Psoas muscle (tissue), 7 donors: ENCODE measurements at regions not wholly inside any gene's neighbourhood (a gene's known extent, or its start where the extent isn't known, plus 50 kb on each side); places are given as distances from the start of the nearest gene placed in this dataset.

Experiments used
- ATAC-seq, 4 donors: fragments of 200-7000 bp; cut with Tn5 transposase; one replicate each; pipeline ENCODE4 v1.9.1; 2020; ENCODE audit warnings: moderate library complexity in 3 of 4, mild to moderate bottlenecking in 2 of 4
- DNase-seq, 2 donors: peaks; one replicate each; pipeline ENCODE4 v3.0.0-alpha.2; 2020
- H3K27ac ChIP-seq: fragments of 200-600 bp; one replicate; pipeline ENCODE4 v1.8.0; 2022
- H3K27me3 ChIP-seq, 3 donors: fragments of 200-600 bp in 1 of 3; one replicate each; pipeline versions ENCODE4 v1.6.1 to v1.8.0; 2013 to 2022; ENCODE audit warnings: low read length in 2 of 3, mild to moderate bottlenecking in 2 of 3, moderate library complexity in 1 of 3; ENCODE audit not compliant: insufficient read depth in 3 of 3
- H3K36me3 ChIP-seq, 2 donors: fragments of 200-600 bp in 1 of 2; one replicate each; pipeline versions ENCODE4 v1.6.1 to v1.8.0; 2013 to 2022; ENCODE audit warnings: low read depth in 1 of 2, mild to moderate bottlenecking in 1 of 2, moderate library complexity in 1 of 2; ENCODE audit not compliant: insufficient read depth in 1 of 2
- H3K4me1 ChIP-seq: fragments of 200-600 bp; one replicate; pipeline ENCODE4 v1.8.0; 2022
- H3K4me3 ChIP-seq: fragments of 200-600 bp; one replicate; pipeline ENCODE4 v1.8.0; 2022; ENCODE audit warnings: mild to moderate bottlenecking
- H3K9me3 ChIP-seq: fragments of 200-600 bp; one replicate; pipeline ENCODE4 v1.8.0; 2022
- WGBS, 3 donors: extraction: QIAGEN DNeasy Blood & Tissue Kit; methylation state at CpG; one replicate each; pipeline versions ENCODE4 v1.1.6 to v1.1.7; 2013; 5-methylcytosine and 5-hydroxymethylcytosine counted together
- intact Hi-C, 2 donors: fragments of 100-400 bp; cut with DNase I; formaldehyde crosslinking; loops; one replicate each; pipeline versions ENCODE4 v1.11.0 to v1.14.2; 2022
- TF ChIP-seq, protein P1 (sequence below): fragments of 200-600 bp; IDR thresholded peaks from one replicate; pipeline ENCODE4 v1.8.0; 2022; ENCODE audit warnings: antibody characterized with exemption
- donor health status: healthy with polysubstance abuse.
- donor health status: DM: no; HTN: no; CAD: no; lungs with moderate emphysema.
- donor health status: Bipolar disorder and iron deficiency.
- donor health status: healthy.
- donor health status: DM: yes; HTN: yes; CAD: no.
- donor health status: DM: no; HTN: no; CAD: no.
- donor health status: DM: yes; HTN: yes; CAD: no.

GRCh38 chr17:52227926-52228325 lies 69.4 kb upstream of the CA10 start:
- no peaks in the 10 kb centered on the region for H3K4me1 ChIP-seq
- TF ChIP-seq, protein P1, sequence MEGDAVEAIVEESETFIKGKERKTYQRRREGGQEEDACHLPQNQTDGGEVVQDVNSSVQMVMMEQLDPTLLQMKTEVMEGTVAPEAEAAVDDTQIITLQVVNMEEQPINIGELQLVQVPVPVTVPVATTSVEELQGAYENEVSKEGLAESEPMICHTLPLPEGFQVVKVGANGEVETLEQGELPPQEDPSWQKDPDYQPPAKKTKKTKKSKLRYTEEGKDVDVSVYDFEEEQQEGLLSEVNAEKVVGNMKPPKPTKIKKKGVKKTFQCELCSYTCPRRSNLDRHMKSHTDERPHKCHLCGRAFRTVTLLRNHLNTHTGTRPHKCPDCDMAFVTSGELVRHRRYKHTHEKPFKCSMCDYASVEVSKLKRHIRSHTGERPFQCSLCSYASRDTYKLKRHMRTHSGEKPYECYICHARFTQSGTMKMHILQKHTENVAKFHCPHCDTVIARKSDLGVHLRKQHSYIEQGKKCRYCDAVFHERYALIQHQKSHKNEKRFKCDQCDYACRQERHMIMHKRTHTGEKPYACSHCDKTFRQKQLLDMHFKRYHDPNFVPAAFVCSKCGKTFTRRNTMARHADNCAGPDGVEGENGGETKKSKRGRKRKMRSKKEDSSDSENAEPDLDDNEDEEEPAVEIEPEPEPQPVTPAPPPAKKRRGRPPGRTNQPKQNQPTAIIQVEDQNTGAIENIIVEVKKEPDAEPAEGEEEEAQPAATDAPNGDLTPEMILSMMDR: no peak
- H3K27ac ChIP-seq: no peak overlapping the region
- 60 to 63% (median 60%) methylated on average over 2 of the region's 2 CpGs for WGBS, 3 donors
- H3K27me3 ChIP-seq: no peaks in the 10 kb centered on the region
- intact Hi-C loops: no loop called here
- no peak overlapping the region for H3K4me3 ChIP-seq
- DNase-seq: no peak
- H3K9me3 ChIP-seq: no peaks in the 10 kb centered on the region
- no peaks in the 10 kb centered on the region for H3K36me3 ChIP-seq
- no peak for ATAC-seq

- DNase-seq: no peak
- H3K27ac ChIP-seq: no peak overlapping the region
- no peaks in the 10 kb centered on the region for H3K4me1 ChIP-seq
- TF ChIP-seq, protein P1: no peak
- 22 to 39% (median 36%) methylated on average over 3 of the region's 3 CpGs for WGBS, 3 donors
- ATAC-seq: no peak
- H3K27me3 ChIP-seq: no peaks in the 10 kb centered on the region
- no peak overlapping the region for H3K4me3 ChIP-seq
- no peaks in the 10 kb centered on the region for H3K9me3 ChIP-seq
- H3K36me3 ChIP-seq: no peaks in the 10 kb centered on the region
- intact Hi-C loops: no loop called here
These were observed 54.9 kb upstream of the CA10 start for GRCh38 chr17:52213451-52213850.

GRCh38 chr17:52212851-52213250 lies 54.3 kb upstream of the CA10 start:
- Histone ChIP-seq H3K27me3 (no peaks in the 10 kb centered on the region), H3K36me3 (no peaks in the 10 kb centered on the region), H3K9me3 (no peaks in the 10 kb centered on the region), H3K27ac (no peak overlapping the region), H3K4me3 (no peak overlapping the region), H3K4me1 (no peaks in the 10 kb centered on the region)
- ATAC-seq (no peak), DNase-seq (no peak)
- TF ChIP-seq, protein P1: no peak
- intact Hi-C loops: no loop called here

- Histone ChIP-seq H3K27ac (no peak overlapping the region), H3K4me3 (no peak overlapping the region), H3K4me1 (no peaks in the 10 kb centered on the region), H3K9me3 (no peaks in the 10 kb centered on the region), H3K27me3 (no peaks in the 10 kb centered on the region), H3K36me3 (no peaks in the 10 kb centered on the region)
- intact Hi-C loops: no loop called here
- ATAC-seq (no peak), DNase-seq (no peak)
- TF ChIP-seq, protein P1: no peak
These were observed 51.0 kb upstream of the CA10 start for GRCh38 chr17:52209507-52209906.
